ENCODE measurements at regions not wholly inside any gene's neighbourhood (a gene's known extent, or its start where the extent isn't known, plus 50 kb on each side); places are given as distances from the start of the nearest gene placed in this dataset.

GRCh38 chr6:159533016-159533415 lies 160.0 kb downstream of the SOD2 start:
- TF ChIP-seq POLR2AphosphoS5 (IDR thresholded peaks at IDR 0.05; ENCODE audit: low read depth, low read length) (no peak), POLR2A (IDR thresholded peaks at IDR 0.05; ENCODE audit: low read depth, low read length) (no peak), TAF1 (IDR thresholded peaks at IDR 0.05; ENCODE audit: borderline replicate concordance, low read depth, low read length) (no peak)
